ENCODE measurements at regions not wholly inside any gene's neighbourhood (a gene's known extent, or its start where the extent isn't known, plus 50 kb on each side); places are given as distances from the start of the nearest gene placed in this dataset.

GRCh38 chr6:95071464-95071863, 505.9 kb upstream of the MANEA start:
- no peak for TF ChIP-seq CTCF (IDR thresholded peaks at IDR 0.05; ENCODE audit: extremely low read depth, missing control alignments)
- DNase-seq (ENCODE audit: low spot score), result no peak

- TF ChIP-seq CTCF (IDR thresholded peaks at IDR 0.05; ENCODE audit: extremely low read depth, missing control alignments), result no peak
- DNase-seq (ENCODE audit: low spot score), result no peak
Observed at GRCh38 chr6:95078457-95078856, 498.9 kb upstream of the MANEA start.

GRCh38 chr6:95081231-95081630, 496.1 kb upstream of the MANEA start:
- DNase-seq (ENCODE audit: low spot score), result no peak
- no peak for TF ChIP-seq CTCF (IDR thresholded peaks at IDR 0.05; ENCODE audit: extremely low read depth, missing control alignments)

GRCh38 chr6:95081949-95082348, 495.4 kb upstream of the MANEA start:
- DNase-seq (ENCODE audit: low spot score), result no peak
- no peak for TF ChIP-seq CTCF (IDR thresholded peaks at IDR 0.05; ENCODE audit: extremely low read depth, missing control alignments)

- no peak for DNase-seq (ENCODE audit: low spot score)
- no peak for TF ChIP-seq CTCF (IDR thresholded peaks at IDR 0.05; ENCODE audit: extremely low read depth, missing control alignments)
Observed at GRCh38 chr6:95083506-95083905, 493.8 kb upstream of the MANEA start.

GRCh38 chr6:95084867-95085266, 492.5 kb upstream of the MANEA start:
- DNase-seq (ENCODE audit: low spot score), result no peak

GRCh38 chr6:95087394-95088097, 489.8 kb upstream of the MANEA start:
- TF ChIP-seq CTCF (IDR thresholded peaks at IDR 0.05; ENCODE audit: extremely low read depth, missing control alignments), result no peak
- no peak for DNase-seq (ENCODE audit: low spot score)

More at GRCh38 chr6:95084867-95085266, 492.5 kb upstream of the MANEA start:
- TF ChIP-seq CTCF (IDR thresholded peaks at IDR 0.05; ENCODE audit: extremely low read depth, missing control alignments), result no peak
